ENCODE measurements at regions not wholly inside any gene's neighbourhood (a gene's known extent, or its start where the extent isn't known, plus 50 kb on each side); places are given as distances from the start of the nearest gene placed in this dataset.
"Not testable (repeated sequence)": the region's sequence is repeated elsewhere in the genome, so short reads cannot be mapped to it uniquely, and the experiment has no call there.

DNA sequence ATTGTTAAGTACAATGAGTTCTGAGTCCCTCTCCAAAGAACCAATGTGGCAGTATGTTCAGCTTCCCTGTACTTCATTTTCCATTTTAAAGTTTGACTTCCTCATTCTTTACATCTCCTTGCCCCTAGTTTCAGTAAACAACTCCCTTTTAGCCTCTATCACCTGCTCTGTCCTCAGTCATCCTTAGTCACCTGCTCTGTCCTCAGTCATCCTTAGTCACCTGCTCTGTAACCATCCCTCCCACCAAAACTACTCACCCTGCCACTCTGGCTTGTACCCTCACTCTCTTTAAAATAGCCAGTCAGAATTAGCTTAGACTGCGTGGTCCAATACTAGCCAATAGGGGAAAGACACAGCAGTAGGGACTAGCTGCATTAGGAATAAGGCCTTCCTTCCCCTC is 259.9 kb upstream of the TBL1XR1 start:
- not testable (repeated sequence) for DNase-seq (ENCODE audit: low read depth)

DNA sequence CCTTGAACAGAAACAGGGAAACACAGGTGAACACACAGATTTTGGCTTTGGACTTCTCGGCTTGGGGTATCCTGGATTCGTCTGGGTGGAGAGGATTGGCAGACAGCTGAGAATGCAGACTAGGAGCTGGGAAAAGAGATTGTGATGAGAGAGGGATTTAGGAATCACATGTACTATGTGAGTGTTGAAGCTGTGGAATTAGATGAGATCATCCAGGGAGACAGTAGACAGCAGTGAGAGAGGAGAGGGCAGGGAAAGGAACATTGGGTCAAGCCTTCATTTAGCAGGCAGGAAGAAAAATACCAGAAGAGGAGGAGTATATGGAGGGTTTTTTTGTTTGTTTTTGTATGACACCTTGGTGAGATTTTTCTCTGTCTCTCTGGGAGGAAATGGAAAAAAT is 262.1 kb upstream of the TBL1XR1 start:
- no peak for DNase-seq (ENCODE audit: low read depth)

DNA sequence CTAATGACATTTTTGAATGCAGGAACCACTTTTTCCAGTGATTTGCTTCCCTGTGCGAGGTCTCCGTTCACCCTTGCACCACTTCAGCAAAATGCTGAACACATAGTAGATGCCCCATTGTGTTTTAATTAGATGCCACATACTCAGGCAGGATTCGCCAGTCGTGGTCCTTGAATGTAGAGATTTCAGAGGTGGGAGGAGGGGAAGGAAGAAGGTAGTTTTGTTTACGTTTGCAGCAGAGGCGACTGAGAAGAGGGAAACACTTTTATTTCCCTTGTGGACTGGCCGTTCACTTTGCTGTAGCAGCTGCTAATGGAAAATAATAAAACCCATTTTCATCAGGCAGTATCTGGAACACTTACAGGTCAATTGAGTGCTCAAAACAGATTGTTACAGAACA is 262.8 kb upstream of the TBL1XR1 start:
- DNase-seq (ENCODE audit: low read depth) = no peak

DNA sequence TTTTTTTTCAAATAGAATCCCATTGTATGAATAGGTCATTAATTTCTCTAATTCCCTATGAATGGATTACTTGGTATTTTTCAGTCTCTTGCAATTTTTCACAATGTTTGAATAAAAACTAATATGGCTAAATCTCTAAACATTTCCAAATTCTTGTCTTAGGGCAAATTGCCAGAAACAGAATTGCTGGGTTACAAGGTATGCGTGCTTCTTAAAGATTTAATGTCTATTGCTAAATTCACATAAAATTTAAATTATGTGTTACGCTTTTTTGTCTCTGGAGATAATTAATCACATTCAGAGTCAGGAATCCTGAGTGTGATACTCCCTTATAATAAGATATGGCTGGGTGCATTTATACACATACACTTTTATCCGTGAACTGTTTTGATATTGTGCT is 264.5 kb upstream of the TBL1XR1 start:
- no peak for DNase-seq (ENCODE audit: low read depth)

DNA sequence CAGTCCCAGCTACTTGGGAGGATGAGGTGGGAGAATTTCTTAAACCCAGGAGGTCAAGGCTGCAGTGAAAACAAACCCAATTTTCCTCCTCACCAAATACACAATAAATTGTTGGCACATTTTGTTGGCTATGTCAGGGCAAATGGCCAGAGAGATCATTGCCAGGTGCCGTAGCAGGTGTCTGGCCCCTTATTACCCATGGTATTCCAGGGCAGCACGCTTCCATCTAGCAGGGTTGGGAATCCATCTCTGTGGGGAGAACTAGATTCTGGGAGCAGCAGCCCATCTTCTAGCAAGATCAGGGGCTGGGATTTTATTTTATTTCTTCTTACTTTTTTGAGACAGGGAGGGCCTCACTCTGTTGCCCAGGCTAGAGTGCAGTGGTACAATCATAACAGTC is 266.1 kb upstream of the TBL1XR1 start:
- not testable (repeated sequence) for DNase-seq (ENCODE audit: low read depth)

- no peak for DNase-seq (ENCODE audit: low read depth)
Measured at GRCh38 chr3:177463863-177464262, 266.6 kb upstream of the TBL1XR1 start.

GRCh38 chr3:177464392-177465256 is 267.3 kb upstream of the TBL1XR1 start:
- no peak for DNase-seq (ENCODE audit: low read depth)

GRCh38 chr3:177465257-177465642 is 268.0 kb upstream of the TBL1XR1 start:
- DNase-seq (ENCODE audit: low read depth) = no peak

GRCh38 chr3:177466074-177466473 is 268.8 kb upstream of the TBL1XR1 start:
- DNase-seq (ENCODE audit: low read depth) = no peak

GRCh38 chr3:177466622-177467021 is 269.3 kb upstream of the TBL1XR1 start:
- not testable (repeated sequence) for DNase-seq (ENCODE audit: low read depth)

- DNase-seq (ENCODE audit: low read depth) = no peak
Measured at GRCh38 chr3:177467247-177467985, 270.1 kb upstream of the TBL1XR1 start.

DNA sequence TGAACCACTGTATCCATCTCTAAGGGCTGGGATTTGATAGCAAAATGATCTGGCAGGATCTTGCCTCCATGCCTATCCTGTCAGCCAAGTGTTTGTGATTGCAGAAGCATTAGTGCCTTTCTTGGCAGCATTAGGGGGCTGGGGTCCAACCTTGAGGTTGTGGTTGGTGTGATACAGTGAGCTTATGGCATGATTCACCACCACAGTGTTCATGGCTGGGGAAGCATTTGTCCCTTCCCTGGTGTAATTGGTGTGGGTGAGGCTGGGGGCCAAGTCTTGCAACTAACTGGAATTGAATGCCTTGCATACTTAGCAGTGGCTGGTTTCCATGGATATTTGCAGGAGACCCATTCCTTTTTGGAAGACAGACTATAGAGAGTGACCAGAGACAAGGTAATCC is 271.0 kb upstream of the TBL1XR1 start:
- DNase-seq (ENCODE audit: low read depth) = peak; percentile 97

DNA sequence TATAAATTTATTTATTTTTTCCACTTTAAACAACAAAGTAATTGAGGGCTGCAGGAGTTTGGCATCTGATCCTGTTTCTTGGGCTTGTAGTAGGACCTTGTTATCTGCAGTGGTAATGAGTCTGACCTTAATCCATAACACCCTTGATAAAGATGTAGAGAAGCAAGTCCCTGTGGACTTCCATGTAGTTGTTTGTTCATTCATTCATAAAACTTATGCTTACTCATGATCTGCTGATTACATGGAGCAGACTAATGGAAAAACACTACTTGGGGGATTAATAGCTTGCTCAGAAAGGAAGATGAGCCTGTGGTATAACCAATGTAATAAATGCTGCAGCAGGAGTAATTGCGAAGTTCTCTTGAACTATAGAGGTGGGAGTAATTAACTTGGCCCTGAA is 271.5 kb upstream of the TBL1XR1 start:
- no peak for DNase-seq (ENCODE audit: low read depth)

GRCh38 chr3:177469216-177469615 is 271.9 kb upstream of the TBL1XR1 start:
- DNase-seq (ENCODE audit: low read depth) = no peak

DNA sequence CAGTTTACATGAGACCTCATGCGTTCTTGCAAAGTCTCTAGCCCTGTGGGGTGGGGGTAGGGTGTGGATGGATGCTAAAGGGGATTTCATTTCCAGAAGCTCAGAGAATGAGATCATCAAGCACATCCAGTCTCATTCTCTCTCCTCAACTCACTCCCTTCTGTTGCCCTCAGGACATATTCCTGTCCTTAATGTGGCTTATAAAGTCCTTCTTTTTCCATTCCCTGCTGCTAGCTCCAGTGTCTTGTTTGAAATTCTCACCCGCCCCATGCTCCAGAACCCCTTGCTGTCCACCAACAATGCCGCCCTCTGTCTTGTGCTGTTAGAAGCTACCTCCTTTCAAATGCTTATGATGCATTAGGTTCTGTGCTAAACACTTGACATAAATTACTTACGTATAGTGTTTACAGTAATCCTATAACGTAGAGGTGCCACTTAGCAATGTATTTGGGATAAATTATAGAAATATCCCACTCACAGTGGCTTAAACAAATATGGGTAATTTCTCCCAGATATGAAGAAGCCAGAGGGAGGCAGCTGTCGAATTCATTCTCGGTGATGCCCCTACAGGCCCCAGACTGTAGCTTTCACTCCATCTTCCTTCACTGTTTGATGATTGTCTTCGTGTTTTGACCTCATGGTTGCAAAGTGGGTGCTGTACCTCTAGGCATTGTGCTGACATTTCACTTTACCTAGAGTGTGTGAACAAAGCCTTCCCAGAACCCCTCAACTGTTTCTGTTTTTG is 273.1 kb upstream of the TBL1XR1 start:
- no peak for DNase-seq (ENCODE audit: low read depth)

DNA sequence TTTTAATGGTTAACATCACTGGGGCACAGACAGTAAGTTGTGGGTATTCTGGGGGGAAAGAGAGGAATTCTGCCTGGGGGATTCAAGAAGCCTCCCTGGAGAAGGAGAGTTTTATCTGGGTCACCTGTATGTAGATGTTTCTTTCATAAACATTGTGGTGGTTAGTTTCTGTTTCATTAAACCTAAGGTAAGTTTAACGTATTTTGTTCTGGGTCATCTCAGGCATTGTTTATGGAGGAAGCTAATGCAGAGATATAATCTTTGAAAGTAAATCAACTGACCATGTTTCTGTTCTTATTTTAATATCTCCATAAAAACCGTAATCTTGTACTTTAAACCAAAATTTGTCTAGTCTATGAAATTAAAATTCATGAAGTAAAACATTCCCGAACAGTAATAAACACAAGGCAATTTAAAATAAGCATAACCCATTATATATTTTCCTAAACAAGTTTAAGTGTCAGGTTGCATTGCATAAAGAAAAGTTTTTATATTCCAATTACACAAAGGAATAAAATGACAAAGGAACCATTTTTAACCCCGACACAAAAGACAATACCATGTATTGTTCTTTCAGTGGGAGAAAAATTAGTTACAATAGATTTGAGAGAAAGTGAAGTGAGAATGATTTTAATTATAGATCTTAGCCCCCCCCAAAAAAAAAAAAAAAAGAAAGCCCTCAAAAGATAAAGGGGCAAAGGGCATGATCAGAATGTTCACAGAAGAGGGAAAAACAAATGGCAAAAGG is 274.6 kb upstream of the TBL1XR1 start:
- no peak for DNase-seq (ENCODE audit: low read depth)

GRCh38 chr3:177473184-177473583 is 275.9 kb upstream of the TBL1XR1 start:
- no peak for DNase-seq (ENCODE audit: low read depth)

DNA sequence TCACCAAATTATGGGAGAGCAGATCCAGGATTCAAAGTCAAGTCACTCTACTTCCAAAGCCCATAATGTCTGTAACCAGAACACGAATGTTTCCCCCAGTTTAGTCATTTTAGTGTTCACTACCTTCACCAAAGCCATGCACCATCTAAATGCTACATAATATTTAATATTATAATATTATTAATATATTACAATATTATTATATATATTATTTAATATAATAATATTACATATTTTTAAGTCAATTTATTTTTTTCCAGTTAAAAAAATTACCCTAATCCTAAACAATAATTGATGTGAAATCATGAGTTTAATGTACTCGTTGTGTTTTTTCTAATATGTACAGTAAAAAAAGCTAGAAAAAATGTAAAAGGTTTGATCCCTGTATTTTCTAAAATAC is 276.6 kb upstream of the TBL1XR1 start:
- no peak for DNase-seq (ENCODE audit: low read depth)

DNA sequence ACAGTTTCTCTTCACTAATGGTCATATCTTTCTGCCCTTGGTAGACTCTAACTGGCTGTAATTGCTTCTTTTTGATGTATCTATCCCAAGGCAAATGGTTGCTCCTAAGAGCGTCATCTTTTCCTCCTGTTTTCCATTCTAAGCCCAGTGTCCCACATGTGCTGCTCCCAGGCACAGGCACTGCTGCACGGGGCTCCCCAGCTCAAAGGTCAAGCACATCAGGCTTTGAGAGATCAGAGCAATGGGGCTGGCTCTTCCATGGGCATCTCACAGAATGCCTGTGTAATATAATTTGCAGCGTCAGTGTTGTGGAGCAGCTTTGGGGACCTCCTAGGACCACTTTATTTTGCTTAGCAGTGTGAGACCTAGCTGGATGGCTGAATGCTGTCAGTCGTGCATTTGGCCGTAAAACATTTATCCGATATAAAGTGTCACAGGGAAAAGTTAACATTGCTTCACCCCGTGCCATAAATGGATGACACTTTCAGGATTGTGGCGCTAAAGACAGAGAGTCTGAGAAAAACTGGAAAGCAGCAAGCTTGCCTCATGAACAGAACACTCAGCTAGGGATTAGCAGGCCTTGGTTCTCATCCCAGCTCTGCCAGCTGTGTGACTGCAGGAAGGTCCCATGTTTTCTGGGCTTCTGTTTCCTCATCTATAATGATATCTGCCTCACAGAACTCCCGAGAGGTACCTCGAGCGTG is 277.5 kb upstream of the TBL1XR1 start:
- DNase-seq (ENCODE audit: low read depth) = no peak

DNA sequence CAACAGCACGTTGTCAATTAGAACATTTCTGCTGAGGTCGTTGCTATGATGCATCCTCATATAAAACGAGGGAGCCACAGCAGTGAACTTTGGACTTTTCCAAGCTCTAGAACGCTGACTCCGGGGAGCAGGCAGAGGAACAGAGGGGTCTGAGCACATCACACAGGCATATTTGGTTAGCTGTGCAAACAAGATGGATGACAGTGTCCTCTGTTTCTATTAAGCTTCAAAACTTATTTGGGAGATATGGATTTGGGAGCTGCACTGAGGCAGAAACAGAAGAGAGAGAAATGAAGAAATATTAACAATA is 278.0 kb upstream of the TBL1XR1 start:
- no peak for DNase-seq (ENCODE audit: low read depth)

- no peak for DNase-seq (ENCODE audit: low read depth)
Measured at GRCh38 chr3:177476495-177476894, 279.2 kb upstream of the TBL1XR1 start.

Data from GM04503 (cell line).